SU-DHL-6 (cell line): ENCODE measurements at regions not wholly inside any gene's neighbourhood (a gene's known extent, or its start where the extent isn't known, plus 50 kb on each side); places are given as distances from the start of the nearest gene placed in this dataset.
"Not testable (repeated sequence)": the region's sequence is repeated elsewhere in the genome, so short reads cannot be mapped to it uniquely, and the experiment has no call there.

Experiments
- H2AFZ ChIP-seq: fragments of 200-600 bp; sonication (generic); 2 replicates; pipeline ENCODE4 v1.6.1; 2014; ENCODE audit warnings: low read depth, mild to moderate bottlenecking, moderate library complexity, mixed read lengths, antibody characterized with exemption, low read length; ENCODE audit not compliant: severe bottlenecking
- H3F3A ChIP-seq: fragments of 200-600 bp; shearing (Covaris generic); 2 replicates; pipeline ENCODE4 v1.6.0; 2016; ENCODE audit warnings: antibody characterized with exemption, mild to moderate bottlenecking; ENCODE audit not compliant: insufficient read depth
- H3K27ac ChIP-seq: fragments of 200-600 bp; sonication (generic); 2 replicates; pipeline ENCODE4 v1.5.1; 2016; ENCODE audit warnings: low read depth, mild to moderate bottlenecking, low read length, moderate library complexity, mixed read lengths
- H3K27me3 ChIP-seq: fragments of 200-600 bp; sonication (generic), shearing (Covaris generic); 2 replicates; pipeline ENCODE4 v1.6.0; 2014; ENCODE audit warnings: mild to moderate bottlenecking, low read length
- H3K36me3 ChIP-seq: fragments of 200-600 bp; sonication (generic); 2 replicates; pipeline ENCODE4 v1.6.1; 2014; ENCODE audit warnings: mild to moderate bottlenecking, low read length, mixed read lengths
- H3K4me2 ChIP-seq: fragments of 300-600, 200-600 bp; shearing (Covaris generic), sonication (generic); 2 replicates; pipeline ENCODE4 v1.6.0; 2014; ENCODE audit warnings: low read length, low read depth, mild to moderate bottlenecking; ENCODE audit not compliant: poor library complexity, severe bottlenecking
- H3K4me3 ChIP-seq: fragments of 200-600 bp; sonication (generic); 2 replicates; pipeline ENCODE4 v1.5.1; 2014; ENCODE audit warnings: antibody characterized with exemption, low read length, mild to moderate bottlenecking, mixed read lengths; ENCODE audit not compliant: insufficient read depth, poor library complexity, severe bottlenecking
- H3K79me2 ChIP-seq: fragments of 200-600 bp; sonication (generic); 2 replicates; pipeline ENCODE4 v1.6.1; 2014; ENCODE audit warnings: mild to moderate bottlenecking, low read length, moderate library complexity; ENCODE audit not compliant: insufficient read depth
- H3K9ac ChIP-seq: fragments of 200-600 bp; sonication (generic); 2 replicates; pipeline ENCODE4 v1.7.0; 2014; ENCODE audit warnings: mild to moderate bottlenecking, low read length
- H3K9me2 ChIP-seq: fragments of 200-600 bp; sonication (generic); replicated peaks from 2 replicates; pipeline ENCODE4 v1.6.1; 2014; ENCODE audit warnings: low read length; ENCODE audit not compliant: insufficient read depth
- H3K9me3 ChIP-seq: fragments of 200-600 bp; sonication (generic); 2 replicates; pipeline ENCODE4 v1.6.1; 2014; ENCODE audit warnings: low read length, mixed read lengths; ENCODE audit not compliant: insufficient read depth
- H4K20me1 ChIP-seq: fragments of 200-600 bp; sonication (generic); 2 replicates; pipeline ENCODE4 v1.6.1; 2014; ENCODE audit warnings: low read depth, mild to moderate bottlenecking, antibody characterized with exemption, low read length, moderate library complexity, mixed read lengths
- EZH2phosphoT487 ChIP-seq: fragments of 200-600 bp; sonication (generic), shearing (Covaris generic); conservative IDR thresholded peaks from 2 replicates; pipeline ENCODE4 v1.6.1; 2018; ENCODE audit warnings: mild to moderate bottlenecking, antibody characterized with exemption, low read length, moderate library complexity, mixed read lengths
- TF ChIP-seq, protein P1 (sequence below): fragments of 200-600 bp; sonication (generic); IDR thresholded peaks from one replicate; pipeline ENCODE4 v1.5.1; 2017; ENCODE audit warnings: antibody characterized with exemption, mild to moderate bottlenecking, low read length, moderate library complexity; ENCODE audit not compliant: insufficient read depth, poor library complexity, severe bottlenecking

- Histone ChIP-seq H3K27ac (no peak overlapping the region), H3K4me2 (no peak overlapping the region)
- TF ChIP-seq, protein P1, sequence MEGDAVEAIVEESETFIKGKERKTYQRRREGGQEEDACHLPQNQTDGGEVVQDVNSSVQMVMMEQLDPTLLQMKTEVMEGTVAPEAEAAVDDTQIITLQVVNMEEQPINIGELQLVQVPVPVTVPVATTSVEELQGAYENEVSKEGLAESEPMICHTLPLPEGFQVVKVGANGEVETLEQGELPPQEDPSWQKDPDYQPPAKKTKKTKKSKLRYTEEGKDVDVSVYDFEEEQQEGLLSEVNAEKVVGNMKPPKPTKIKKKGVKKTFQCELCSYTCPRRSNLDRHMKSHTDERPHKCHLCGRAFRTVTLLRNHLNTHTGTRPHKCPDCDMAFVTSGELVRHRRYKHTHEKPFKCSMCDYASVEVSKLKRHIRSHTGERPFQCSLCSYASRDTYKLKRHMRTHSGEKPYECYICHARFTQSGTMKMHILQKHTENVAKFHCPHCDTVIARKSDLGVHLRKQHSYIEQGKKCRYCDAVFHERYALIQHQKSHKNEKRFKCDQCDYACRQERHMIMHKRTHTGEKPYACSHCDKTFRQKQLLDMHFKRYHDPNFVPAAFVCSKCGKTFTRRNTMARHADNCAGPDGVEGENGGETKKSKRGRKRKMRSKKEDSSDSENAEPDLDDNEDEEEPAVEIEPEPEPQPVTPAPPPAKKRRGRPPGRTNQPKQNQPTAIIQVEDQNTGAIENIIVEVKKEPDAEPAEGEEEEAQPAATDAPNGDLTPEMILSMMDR, result no peak
- no peak for TF ChIP-seq EZH2phosphoT487
Observed at GRCh38 chr22:22772883-22773282, 114.7 kb upstream of the IGLL5 start.

GRCh38 chr22:22773427-22773826 lies 114.2 kb upstream of the IGLL5 start:
- Histone ChIP-seq H3K79me2 (no peaks in the 10 kb centered on the region), H3K4me2 (no peak overlapping the region), H3K9me2 (no peaks in the 10 kb centered on the region), H3F3A (no peaks in the 10 kb centered on the region), H3K4me3 (no peak overlapping the region), H3K36me3 (no peaks in the 10 kb centered on the region), H3K27me3 (no peaks in the 10 kb centered on the region), H3K9me3 (no peaks in the 10 kb centered on the region), H2AFZ (no peak overlapping the region), H3K9ac (no peak overlapping the region), H3K27ac (no peak overlapping the region), H4K20me1 (no peaks in the 10 kb centered on the region)
- no peak for TF ChIP-seq EZH2phosphoT487
- TF ChIP-seq, protein P1, result no peak

More at GRCh38 chr22:22772883-22773282, 114.7 kb upstream of the IGLL5 start:
- no peaks in the 10 kb centered on the region for H3K79me2 ChIP-seq
- H3K36me3 ChIP-seq, result no peaks in the 10 kb centered on the region
- H4K20me1 ChIP-seq, result no peaks in the 10 kb centered on the region
- no peak overlapping the region for H2AFZ ChIP-seq
- H3K27me3 ChIP-seq, result no peaks in the 10 kb centered on the region
- no peak overlapping the region for H3K9ac ChIP-seq
- no peak overlapping the region for H3K4me3 ChIP-seq
- H3F3A ChIP-seq, result no peaks in the 10 kb centered on the region
- no peaks in the 10 kb centered on the region for H3K9me3 ChIP-seq
- H3K9me2 ChIP-seq, result no peaks in the 10 kb centered on the region

GRCh38 chr22:22773979-22774604 lies 113.5 kb upstream of the IGLL5 start:
- H3K9me2 ChIP-seq, result no peaks in the 10 kb centered on the region
- no peaks in the 10 kb centered on the region for H3K9me3 ChIP-seq
- H3K27me3 ChIP-seq, result no peaks in the 10 kb centered on the region
- no peaks in the 10 kb centered on the region for H3K79me2 ChIP-seq
- no peak overlapping the region for H3K9ac ChIP-seq
- H3K4me3 ChIP-seq, result no peak overlapping the region
- TF ChIP-seq, protein P1, result no peak
- TF ChIP-seq EZH2phosphoT487, result no peak
- no peaks in the 10 kb centered on the region for H4K20me1 ChIP-seq
- H3K4me2 ChIP-seq, result no peak overlapping the region
- no peak overlapping the region for H2AFZ ChIP-seq
- H3K36me3 ChIP-seq, result no peaks in the 10 kb centered on the region
- no peak overlapping the region for H3K27ac ChIP-seq
- no peaks in the 10 kb centered on the region for H3F3A ChIP-seq

DNA sequence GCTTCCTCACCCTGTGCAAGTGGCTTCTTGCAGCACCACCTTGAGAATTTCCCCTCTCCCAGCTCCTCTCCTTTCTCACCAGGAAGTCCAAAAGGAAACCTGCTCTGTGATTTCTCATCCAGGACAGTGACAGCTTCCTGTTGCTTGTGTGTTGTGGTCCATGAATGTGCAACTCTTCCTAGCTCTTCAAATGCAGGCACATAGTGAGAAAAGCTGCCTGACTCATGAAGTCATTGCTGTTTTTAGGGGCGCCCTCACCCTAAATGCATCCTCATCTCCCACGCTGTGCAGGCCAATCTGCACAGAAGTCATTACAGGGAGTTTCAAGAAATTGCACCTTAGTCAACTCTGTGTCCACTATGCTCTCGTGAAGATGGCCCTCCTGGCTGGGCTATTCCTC lies 112.9 kb upstream of the IGLL5 start:
- not testable (repeated sequence) for H3K4me2 ChIP-seq, H4K20me1 ChIP-seq, H3K9me2 ChIP-seq, H3K27ac ChIP-seq, H3K79me2 ChIP-seq, H3K4me3 ChIP-seq, H2AFZ ChIP-seq, H3F3A ChIP-seq, H3K9ac ChIP-seq, H3K27me3 ChIP-seq, H3K9me3 ChIP-seq, H3K36me3 ChIP-seq
